Parathyroid adenoma (tissue), 2 donors: ENCODE measurements at regions not wholly inside any gene's neighbourhood (a gene's known extent, or its start where the extent isn't known, plus 50 kb on each side); places are given as distances from the start of the nearest gene placed in this dataset.

ENCODE experiments used
- H2AFZ ChIP-seq: fragments of 300-600 bp; sonication (generic); one replicate; pipeline ENCODE4 v1.7.0; 2017; ENCODE audit warnings: antibody characterized with exemption, mild to moderate bottlenecking
- H3K27ac ChIP-seq: fragments of 300-600 bp; sonication (generic); one replicate; pipeline ENCODE4 v1.7.0; 2017
- H3K27me3 ChIP-seq: fragments of 300-600 bp; sonication (generic); one replicate; pipeline ENCODE4 v1.7.0; 2017; ENCODE audit warnings: low read length; ENCODE audit not compliant: control insufficient read depth, insufficient read depth
- H3K36me3 ChIP-seq: fragments of 300-600 bp; sonication (generic); one replicate; pipeline ENCODE4 v1.7.0; 2017; ENCODE audit warnings: low read length; ENCODE audit not compliant: control insufficient read depth, insufficient read depth
- H3K4me1 ChIP-seq: fragments of 300-600 bp; sonication (generic); one replicate; pipeline ENCODE4 v1.7.0; 2017; ENCODE audit warnings: control low read depth
- H3K4me2 ChIP-seq: fragments of 300-600 bp; sonication (generic); one replicate; pipeline ENCODE4 v1.7.0; 2017; ENCODE audit warnings: low read length
- H3K4me3 ChIP-seq: fragments of 300-600 bp; sonication (generic); one replicate; pipeline ENCODE4 v1.7.0; 2017; ENCODE audit warnings: low read depth, low read length
- H3K79me2 ChIP-seq: fragments of 300-600 bp; sonication (generic); one replicate; pipeline ENCODE4 v1.7.0; 2017; ENCODE audit warnings: control low read depth
- H3K9ac ChIP-seq: fragments of 300-600 bp; sonication (generic); one replicate; pipeline ENCODE4 v1.7.0; 2017; ENCODE audit warnings: mild to moderate bottlenecking
- H3K9me3 ChIP-seq: fragments of 300-600 bp; sonication (generic); one replicate; pipeline ENCODE4 v1.7.0; 2017; ENCODE audit warnings: low read length; ENCODE audit not compliant: control insufficient read depth
- CTCF ChIP-seq: fragments of 300-600 bp; sonication (generic); IDR thresholded peaks from one replicate; pipeline ENCODE4 v1.7.0; 2017; ENCODE audit warnings: antibody characterized with exemption, mild to moderate bottlenecking
- donor health status: primary hyperparathyroidism.

GRCh38 chr6:19943042-19943441 lies 105.9 kb downstream of the ID4 start:
- Histone ChIP-seq H2AFZ (no peak overlapping the region), H3K4me1 (no peaks in the 10 kb centered on the region), H3K4me2 (no peak overlapping the region), H3K79me2 (no peaks in the 10 kb centered on the region), H3K9me3 (no peaks in the 10 kb centered on the region), H3K27me3 (no peaks in the 10 kb centered on the region), H3K4me3 (no peak overlapping the region), H3K36me3 (no peaks in the 10 kb centered on the region), H3K9ac (no peak overlapping the region), H3K27ac (no peak overlapping the region)
- no peak for TF ChIP-seq CTCF

- Histone ChIP-seq H3K4me2 (no peak overlapping the region), H3K36me3 (peaks cover 3% of the 10 kb centered on the region), H3K9me3 (no peaks in the 10 kb centered on the region), H3K9ac (no peak overlapping the region), H2AFZ (no peak overlapping the region), H3K27ac (no peak overlapping the region), H3K4me1 (no peaks in the 10 kb centered on the region), H3K4me3 (no peak overlapping the region), H3K79me2 (no peaks in the 10 kb centered on the region), H3K27me3 (no peaks in the 10 kb centered on the region)
- TF ChIP-seq CTCF: no peak
Measured at GRCh38 chr6:19945843-19946358, 108.7 kb downstream of the ID4 start.

GRCh38 chr6:19949155-19949554 lies 112.0 kb downstream of the ID4 start:
- Histone ChIP-seq H3K9ac (no peak overlapping the region), H2AFZ (no peak overlapping the region), H3K4me2 (no peak overlapping the region), H3K4me3 (no peak overlapping the region), H3K36me3 (peaks cover 3% of the 10 kb centered on the region), H3K4me1 (no peaks in the 10 kb centered on the region), H3K9me3 (no peaks in the 10 kb centered on the region), H3K27ac (no peak overlapping the region), H3K79me2 (no peaks in the 10 kb centered on the region), H3K27me3 (no peaks in the 10 kb centered on the region)
- no peak for TF ChIP-seq CTCF

GRCh38 chr6:19964115-19964514 lies 126.9 kb downstream of the ID4 start:
- Histone ChIP-seq H3K36me3 (no peaks in the 10 kb centered on the region), H2AFZ (no peak overlapping the region), H3K79me2 (no peaks in the 10 kb centered on the region), H3K9me3 (no peaks in the 10 kb centered on the region), H3K4me2 (no peak overlapping the region), H3K4me1 (no peaks in the 10 kb centered on the region), H3K27me3 (no peaks in the 10 kb centered on the region), H3K9ac (no peak overlapping the region), H3K27ac (no peak overlapping the region), H3K4me3 (no peak overlapping the region)
- TF ChIP-seq CTCF: no peak

- no peak overlapping the region for H3K27ac ChIP-seq
- H2AFZ ChIP-seq: no peak overlapping the region
- no peak overlapping the region for H3K4me3 ChIP-seq
- no peaks in the 10 kb centered on the region for H3K36me3 ChIP-seq
- no peak overlapping the region for H3K4me2 ChIP-seq
- no peaks in the 10 kb centered on the region for H3K79me2 ChIP-seq
- H3K27me3 ChIP-seq: no peaks in the 10 kb centered on the region
- no peak for TF ChIP-seq CTCF
- no peak overlapping the region for H3K9ac ChIP-seq
- H3K4me1 ChIP-seq: no peaks in the 10 kb centered on the region
- H3K9me3 ChIP-seq: no peaks in the 10 kb centered on the region
Measured at GRCh38 chr6:19968201-19968600, 131.0 kb downstream of the ID4 start.
